Smooth muscle cell (in vitro differentiated cells): ENCODE measurements at regions not wholly inside any gene's neighbourhood (a gene's known extent, or its start where the extent isn't known, plus 50 kb on each side); places are given as distances from the start of the nearest gene placed in this dataset.

Experiments
- DNase-seq: peaks from one replicate; lab custom pipeline; 2025; ENCODE audit not compliant: unreplicated experiment; lab: John Stamatoyannopoulos, UW
- H2AFZ ChIP-seq: fragments of 200-600 bp; sonication (generic); 2 replicates; pipeline ENCODE4 v1.6.0; 2016; ENCODE audit warnings: antibody characterized with exemption, low read depth, mild to moderate bottlenecking
- H3F3A ChIP-seq: fragments of 200-600 bp; sonication (generic); 2 replicates; pipeline ENCODE4 v1.6.0; 2017; ENCODE audit warnings: antibody characterized with exemption, low read depth
- H3K27ac ChIP-seq: fragments of 200-600 bp; sonication (generic); 2 replicates; pipeline ENCODE4 v1.5.1; 2016; ENCODE audit warnings: low read depth, mild to moderate bottlenecking
- H3K27me3 ChIP-seq: fragments of 200-600 bp; sonication (generic); 2 replicates; pipeline ENCODE4 v1.6.1; 2016; ENCODE audit warnings: low read depth, mild to moderate bottlenecking
- H3K36me3 ChIP-seq: fragments of 200-600 bp; sonication (generic); 2 replicates; pipeline ENCODE4 v1.5.1; 2016; ENCODE audit warnings: low read depth
- H3K4me1 ChIP-seq: fragments of 200-600 bp; sonication (generic); 2 replicates; pipeline ENCODE4 v1.5.1; 2016; ENCODE audit warnings: low read depth
- H3K4me2 ChIP-seq: fragments of 200-600 bp; sonication (generic); 2 replicates; pipeline ENCODE4 v1.6.0; 2016; ENCODE audit warnings: mild to moderate bottlenecking
- H3K4me3 ChIP-seq: fragments of 200-600 bp; sonication (generic); 2 replicates; pipeline ENCODE4 v1.5.1; 2016; ENCODE audit warnings: mild to moderate bottlenecking
- H3K79me2 ChIP-seq: fragments of 200-600 bp; sonication (generic); 2 replicates; pipeline ENCODE4 v1.6.0; 2016; ENCODE audit warnings: low read depth, mild to moderate bottlenecking
- H3K9ac ChIP-seq: fragments of 200-600 bp; sonication (generic); 2 replicates; pipeline ENCODE4 v1.6.0; 2016; ENCODE audit warnings: low read depth
- H3K9me3 ChIP-seq: fragments of 200-600 bp; sonication (generic); replicated peaks from 2 replicates; pipeline ENCODE4 v1.5.1; 2016; ENCODE audit warnings: low read depth
- H4K20me1 ChIP-seq: fragments of 200-600 bp; sonication (generic); 2 replicates; pipeline ENCODE4 v1.6.0; 2016; ENCODE audit warnings: low read depth
- CTCF ChIP-seq: fragments of 200-600 bp; sonication (generic); IDR thresholded peaks from 2 replicates; pipeline ENCODE4 v1.5.1; 2017; ENCODE audit warnings: borderline replicate concordance, mild to moderate bottlenecking, antibody characterized with exemption; ENCODE audit not compliant: insufficient read depth, poor library complexity, severe bottlenecking
- WGBS: methylation state at CpG from one replicate; pipeline ENCODE4 v1.1.7; 2016; ENCODE audit warnings: low lambda C conversion rate; 5-methylcytosine and 5-hydroxymethylcytosine counted together

GRCh38 chr20:60407938-60408337 is 449.7 kb downstream of the CDH26 start:
- Histone ChIP-seq H3F3A (no peaks in the 10 kb centered on the region), H2AFZ (no peak overlapping the region), H3K27me3 (no peaks in the 10 kb centered on the region), H3K9ac (no peak overlapping the region), H3K4me1 (no peaks in the 10 kb centered on the region), H3K4me2 (no peak overlapping the region), H4K20me1 (no peaks in the 10 kb centered on the region), H3K36me3 (no peaks in the 10 kb centered on the region), H3K79me2 (no peaks in the 10 kb centered on the region), H3K4me3 (no peak overlapping the region), H3K27ac (no peak overlapping the region), H3K9me3 (no peaks in the 10 kb centered on the region)
- 82% methylated on average over 1 of the region's 1 CpG for WGBS
- TF ChIP-seq CTCF, result no peak
- DNase-seq, result no peak

- DNase-seq, result no peak
- 77% methylated on average over 4 of the region's 4 CpGs for WGBS
- no peak overlapping the region for H2AFZ ChIP-seq
- no peak for TF ChIP-seq CTCF
- H3K36me3 ChIP-seq, result no peaks in the 10 kb centered on the region
- no peaks in the 10 kb centered on the region for H3K79me2 ChIP-seq
- H3F3A ChIP-seq, result no peaks in the 10 kb centered on the region
- H3K27ac ChIP-seq, result no peak overlapping the region
- H3K4me1 ChIP-seq, result no peaks in the 10 kb centered on the region
- no peaks in the 10 kb centered on the region for H4K20me1 ChIP-seq
- H3K4me2 ChIP-seq, result no peak overlapping the region
- no peaks in the 10 kb centered on the region for H3K9me3 ChIP-seq
- no peak overlapping the region for H3K9ac ChIP-seq
- H3K4me3 ChIP-seq, result no peak overlapping the region
- H3K27me3 ChIP-seq, result no peaks in the 10 kb centered on the region
These were observed 450.2 kb downstream of the CDH26 start for GRCh38 chr20:60408435-60408834.

GRCh38 chr20:60410618-60411264 is 452.5 kb downstream of the CDH26 start:
- Histone ChIP-seq H3K4me1 (no peaks in the 10 kb centered on the region), H3K9ac (no peak overlapping the region), H3K27me3 (no peaks in the 10 kb centered on the region), H3K27ac (no peak overlapping the region), H3K4me3 (no peak overlapping the region), H4K20me1 (no peaks in the 10 kb centered on the region), H3K9me3 (no peaks in the 10 kb centered on the region), H3K36me3 (no peaks in the 10 kb centered on the region), H3K79me2 (no peaks in the 10 kb centered on the region), H3F3A (no peaks in the 10 kb centered on the region), H2AFZ (no peak overlapping the region), H3K4me2 (no peak overlapping the region)
- no peak for DNase-seq
- no peak for TF ChIP-seq CTCF
- 81% methylated on average over 7 of the region's 7 CpGs for WGBS

- Histone ChIP-seq H4K20me1 (no peaks in the 10 kb centered on the region), H3K36me3 (no peaks in the 10 kb centered on the region), H3K27me3 (no peaks in the 10 kb centered on the region), H3K4me3 (no peak overlapping the region), H2AFZ (no peak overlapping the region), H3K4me1 (no peaks in the 10 kb centered on the region), H3K4me2 (no peak overlapping the region), H3F3A (no peaks in the 10 kb centered on the region), H3K9me3 (no peaks in the 10 kb centered on the region), H3K9ac (no peak overlapping the region), H3K79me2 (no peaks in the 10 kb centered on the region), H3K27ac (no peak overlapping the region)
- WGBS, result 95% methylated on average over 8 of the region's 8 CpGs
- DNase-seq, result no peak
- TF ChIP-seq CTCF, result no peak
These were observed 453.6 kb downstream of the CDH26 start for GRCh38 chr20:60411813-60412212.
